ENCODE measurements at regions not wholly inside any gene's neighbourhood (a gene's known extent, or its start where the extent isn't known, plus 50 kb on each side); places are given as distances from the start of the nearest gene placed in this dataset.

DNA sequence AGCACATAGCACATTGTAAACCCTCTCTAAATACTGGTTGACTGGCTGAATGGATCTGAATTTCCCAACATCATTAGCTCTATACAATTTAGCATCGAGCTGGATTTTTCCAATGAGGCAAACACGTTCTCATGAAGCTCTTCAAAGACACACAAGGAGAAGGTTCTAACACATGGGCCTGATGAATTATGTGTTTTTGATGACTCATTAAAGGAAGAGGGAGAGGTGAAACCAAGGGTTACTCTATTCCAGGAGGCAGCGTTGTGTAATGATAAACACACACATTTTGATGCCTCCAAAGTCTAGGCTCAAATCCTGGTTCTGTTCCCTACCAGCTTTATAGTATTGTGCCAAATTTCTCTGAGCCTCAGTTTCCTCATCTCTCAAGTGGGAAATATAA is 84.3 kb downstream of the PFDN4 start:
- intact Hi-C loops (cut with micrococcal nuclease; ENCODE audit: unreplicated experiment): no loop called here
- Histone ChIP-seq H3K27me3 (ENCODE audit: control insufficient read depth in 1 of 2, insufficient read depth in 2 of 2, low read length in 2 of 2) (peaks cover 0 to 2% of the 10 kb centered on the region in 2 experiments; a peak in 1 of 5 replicates), H3K9ac (ENCODE audit: insufficient read depth, low read depth, low read length) (no peak overlapping the region), H3K79me2 (ENCODE audit: insufficient read depth, low read length) (no peaks in the 10 kb centered on the region), H3K4me3 (replicated peaks in 1 of 3; ENCODE audit: insufficient read depth in 1 of 3, low read depth in 2 of 3, low read length in 3 of 3) (no peak overlapping the region), H3K4me1 (ENCODE audit: insufficient read depth, low read length) (no peaks in the 10 kb centered on the region), H3K4me2 (ENCODE audit: low read depth, low read length) (no peak overlapping the region), H3K9me3 (ENCODE audit: low read length) (no peaks in the 10 kb centered on the region), H2AFZ (ENCODE audit: low read length) (no peak overlapping the region), H3K36me3 (replicated peaks in 1 of 2; ENCODE audit: control insufficient read depth in 1 of 2, insufficient read depth in 2 of 2, low read length in 2 of 2) (no peaks in the 10 kb centered on the region), H4K20me1 (ENCODE audit: insufficient read depth, low read length) (no peaks in the 10 kb centered on the region), H3K27ac (ENCODE audit: extremely low read length, insufficient read depth, low read length) (no peak overlapping the region)
- 0% methylated on average over 3 of the region's 3 CpGs for WGBS (ENCODE audit: low lambda C conversion rate)
- in situ Hi-C loops (cut with HindIII; ENCODE audit: extremely low pct_ligation_motif_present, low pct_unique_long_range_greater_than_20kb): no loop called here
- CTCF ChIA-PET (ENCODE audit: low intra/inter-chr PET ratio, low total read pairs): no interaction called here
- FAIRE-seq (no peak), DNase-seq (ENCODE audit: low spot score) (no peak), ATAC-seq (no peak)
- POLR2A ChIA-PET: no interaction called here
- BruUV-seq (replicated peaks): no TSS peak
- no peak for TF ChIP-seq JUND (CRISPR knock-in tag; IDR thresholded peaks at IDR 0.05)
- no peak for TF ChIP-seq ZBTB20 (CRISPR knock-in tag; IDR thresholded peaks at IDR 0.05; ENCODE audit: borderline replicate concordance, low read depth)
- TF ChIP-seq MAFK (conservative IDR thresholded peaks at IDR 0.05 in 1 of 2, IDR thresholded peaks at IDR 0.05 in 1 of 2; ENCODE audit: low read length in 2 of 2): 0 out of 4 replicates have a peak, but pooled peaks of 1 of the 2 experiments have one; percentile 19
- TF ChIP-seq, protein P1, sequence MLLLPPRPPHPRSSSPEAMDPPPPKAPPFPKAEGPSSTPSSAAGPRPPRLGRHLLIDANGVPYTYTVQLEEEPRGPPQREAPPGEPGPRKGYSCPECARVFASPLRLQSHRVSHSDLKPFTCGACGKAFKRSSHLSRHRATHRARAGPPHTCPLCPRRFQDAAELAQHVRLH (CRISPR knock-in tag; IDR thresholded peaks at IDR 0.05; ENCODE audit: borderline replicate concordance, low read depth): no peak
- TF ChIP-seq ZNF274 (CRISPR knock-in tag; IDR thresholded peaks at IDR 0.05): no peak
- no peak for TF ChIP-seq MYC (CRISPR knock-in tag; IDR thresholded peaks at IDR 0.05; ENCODE audit: borderline replicate concordance)
- TF ChIP-seq ZNF326 (CRISPR knock-in tag; IDR thresholded peaks at IDR 0.05; ENCODE audit: borderline replicate concordance): no peak
- no peak for TF ChIP-seq REPIN1 (CRISPR knock-in tag; IDR thresholded peaks at IDR 0.05; ENCODE audit: borderline replicate concordance, low read depth)

DNA sequence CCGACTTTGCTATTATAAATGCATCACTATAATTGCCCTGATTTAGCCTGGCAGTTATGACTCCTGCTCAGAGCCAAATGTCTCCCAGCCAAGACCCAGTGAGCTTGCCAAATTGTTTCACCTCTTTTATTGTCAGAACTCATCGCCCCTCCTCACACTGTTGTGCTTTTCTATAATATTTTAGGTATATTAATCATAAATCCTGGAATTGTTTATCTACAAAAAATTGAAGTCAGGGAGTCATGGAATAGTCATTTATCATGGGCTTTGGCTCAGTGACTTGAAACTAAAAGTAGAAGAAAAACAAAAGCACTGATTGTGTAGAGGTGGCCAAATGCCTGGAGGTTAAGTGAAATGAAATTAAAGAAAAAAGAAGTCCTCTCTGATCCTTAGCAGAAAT is 85.6 kb downstream of the PFDN4 start:
- H3K4me2 ChIP-seq (ENCODE audit: low read depth, low read length): no peak overlapping the region
- H3K27ac ChIP-seq (ENCODE audit: extremely low read length, insufficient read depth, low read length): no peak overlapping the region
- H3K4me1 ChIP-seq (ENCODE audit: insufficient read depth, low read length): no peaks in the 10 kb centered on the region
- no peaks in the 10 kb centered on the region for H3K79me2 ChIP-seq (ENCODE audit: insufficient read depth, low read length)
- H3K36me3 ChIP-seq (replicated peaks in 1 of 2; ENCODE audit: control insufficient read depth in 1 of 2, insufficient read depth in 2 of 2, low read length in 2 of 2): no peaks in the 10 kb centered on the region
- TF ChIP-seq HDAC1 (CRISPR knock-in tag; IDR thresholded peaks at IDR 0.05) (no peak), ZNF629 (CRISPR knock-in tag; conservative IDR thresholded peaks at IDR 0.05) (no peak), KDM4B (CRISPR knock-in tag; IDR thresholded peaks at IDR 0.05) (no peak), IRF2 (CRISPR knock-in tag; IDR thresholded peaks at IDR 0.05) (no peak), SRSF1 (optimal IDR thresholded peaks at IDR 0.05; ENCODE audit: low read depth, low read length) (no peak), MYNN (CRISPR knock-in tag; IDR thresholded peaks at IDR 0.05; ENCODE audit: low read depth) (no peak)
- TF ChIP-seq, protein P2, sequence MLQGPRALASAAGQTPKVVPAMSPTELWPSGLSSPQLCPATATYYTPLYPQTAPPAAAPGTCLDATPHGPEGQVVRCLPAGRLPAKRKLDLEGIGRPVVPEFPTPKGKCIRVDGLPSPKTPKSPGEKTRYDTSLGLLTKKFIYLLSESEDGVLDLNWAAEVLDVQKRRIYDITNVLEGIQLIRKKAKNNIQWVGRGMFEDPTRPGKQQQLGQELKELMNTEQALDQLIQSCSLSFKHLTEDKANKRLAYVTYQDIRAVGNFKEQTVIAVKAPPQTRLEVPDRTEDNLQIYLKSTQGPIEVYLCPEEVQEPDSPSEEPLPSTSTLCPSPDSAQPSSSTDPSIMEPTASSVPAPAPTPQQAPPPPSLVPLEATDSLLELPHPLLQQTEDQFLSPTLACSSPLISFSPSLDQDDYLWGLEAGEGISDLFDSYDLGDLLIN (CRISPR knock-in tag; IDR thresholded peaks at IDR 0.05; ENCODE audit: borderline replicate concordance): no peak
- H3K4me3 ChIP-seq (replicated peaks in 1 of 3; ENCODE audit: insufficient read depth in 1 of 3, low read depth in 2 of 3, low read length in 3 of 3): no peak overlapping the region
- WGBS (ENCODE audit: low lambda C conversion rate): 0% methylated on average over 2 of the region's 2 CpGs
- DNase-seq (ENCODE audit: low spot score): no peak
- POLR2A ChIA-PET: no interaction called here
- no peaks in the 10 kb centered on the region for H3K9me3 ChIP-seq (ENCODE audit: low read length)
- H3K9ac ChIP-seq (ENCODE audit: insufficient read depth, low read depth, low read length): no peak overlapping the region
- CTCF ChIA-PET (ENCODE audit: low intra/inter-chr PET ratio, low total read pairs): no interaction called here
- in situ Hi-C loops (cut with HindIII; ENCODE audit: extremely low pct_ligation_motif_present, low pct_unique_long_range_greater_than_20kb) (no loop called here), intact Hi-C loops (cut with micrococcal nuclease; ENCODE audit: unreplicated experiment) (no loop called here)
- FAIRE-seq: no peak
- H4K20me1 ChIP-seq (ENCODE audit: insufficient read depth, low read length): no peaks in the 10 kb centered on the region
- peaks cover 0 to 2% of the 10 kb centered on the region in 2 experiments; a peak in 1 of 5 replicates for H3K27me3 ChIP-seq (ENCODE audit: control insufficient read depth in 1 of 2, insufficient read depth in 2 of 2, low read length in 2 of 2)
- no peak for ATAC-seq
- H2AFZ ChIP-seq (ENCODE audit: low read length): no peak overlapping the region
- no TSS peak for BruUV-seq (replicated peaks)
